ENCODE measurements at regions not wholly inside any gene's neighbourhood (a gene's known extent, or its start where the extent isn't known, plus 50 kb on each side); places are given as distances from the start of the nearest gene placed in this dataset.

- TF ChIP-seq, protein P1, sequence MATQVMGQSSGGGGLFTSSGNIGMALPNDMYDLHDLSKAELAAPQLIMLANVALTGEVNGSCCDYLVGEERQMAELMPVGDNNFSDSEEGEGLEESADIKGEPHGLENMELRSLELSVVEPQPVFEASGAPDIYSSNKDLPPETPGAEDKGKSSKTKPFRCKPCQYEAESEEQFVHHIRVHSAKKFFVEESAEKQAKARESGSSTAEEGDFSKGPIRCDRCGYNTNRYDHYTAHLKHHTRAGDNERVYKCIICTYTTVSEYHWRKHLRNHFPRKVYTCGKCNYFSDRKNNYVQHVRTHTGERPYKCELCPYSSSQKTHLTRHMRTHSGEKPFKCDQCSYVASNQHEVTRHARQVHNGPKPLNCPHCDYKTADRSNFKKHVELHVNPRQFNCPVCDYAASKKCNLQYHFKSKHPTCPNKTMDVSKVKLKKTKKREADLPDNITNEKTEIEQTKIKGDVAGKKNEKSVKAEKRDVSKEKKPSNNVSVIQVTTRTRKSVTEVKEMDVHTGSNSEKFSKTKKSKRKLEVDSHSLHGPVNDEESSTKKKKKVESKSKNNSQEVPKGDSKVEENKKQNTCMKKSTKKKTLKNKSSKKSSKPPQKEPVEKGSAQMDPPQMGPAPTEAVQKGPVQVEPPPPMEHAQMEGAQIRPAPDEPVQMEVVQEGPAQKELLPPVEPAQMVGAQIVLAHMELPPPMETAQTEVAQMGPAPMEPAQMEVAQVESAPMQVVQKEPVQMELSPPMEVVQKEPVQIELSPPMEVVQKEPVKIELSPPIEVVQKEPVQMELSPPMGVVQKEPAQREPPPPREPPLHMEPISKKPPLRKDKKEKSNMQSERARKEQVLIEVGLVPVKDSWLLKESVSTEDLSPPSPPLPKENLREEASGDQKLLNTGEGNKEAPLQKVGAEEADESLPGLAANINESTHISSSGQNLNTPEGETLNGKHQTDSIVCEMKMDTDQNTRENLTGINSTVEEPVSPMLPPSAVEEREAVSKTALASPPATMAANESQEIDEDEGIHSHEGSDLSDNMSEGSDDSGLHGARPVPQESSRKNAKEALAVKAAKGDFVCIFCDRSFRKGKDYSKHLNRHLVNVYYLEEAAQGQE (IDR thresholded peaks at IDR 0.05; ENCODE audit: insufficient replicate concordance, low read depth) = no peak
- TF ChIP-seq CTCF (IDR thresholded peaks at IDR 0.05; ENCODE audit: insufficient read depth, low read length) = no peak
These were observed 708.7 kb downstream of the VGLL3 start for GRCh38 chr3:86282106-86282787.

Measured in HL-60 (cell line).